Lower leg skin (tissue), 4 donors: ENCODE measurements at regions not wholly inside any gene's neighbourhood (a gene's known extent, or its start where the extent isn't known, plus 50 kb on each side); places are given as distances from the start of the nearest gene placed in this dataset.
"Not testable (repeated sequence)": the region's sequence is repeated elsewhere in the genome, so short reads cannot be mapped to it uniquely, and the experiment has no call there.

ENCODE experiments used
- DNase-seq, 2 donors: peaks; one replicate each; pipeline ENCODE4 v3.0.0-alpha.2; 2019; ENCODE audit warnings: low spot score in 2 of 2
- H3K4me3 ChIP-seq: fragments of 200-600 bp; sonication (generic); 2 replicates; pipeline ENCODE4 v1.5.1; 2017; ENCODE audit warnings: mild to moderate bottlenecking, low read depth; ENCODE audit not compliant: poor library complexity, severe bottlenecking
- POLR2A ChIP-seq, 2 donors: fragments of 450-650 bp; IDR thresholded peaks; one replicate each; pipeline ENCODE4 v1.6.1; 2016 to 2017; ENCODE audit warnings: antibody characterized with exemption in 2 of 2, mild to moderate bottlenecking in 1 of 2, moderate library complexity in 1 of 2
- WGBS, 2 donors: methylation state at CpG; one replicate each; pipeline ENCODE4 v1.1.5; 2018; 5-methylcytosine and 5-hydroxymethylcytosine counted together
- intact Hi-C: fragments of 100-400 bp; cut with DNase I; formaldehyde crosslinking; loops from one replicate; pipeline ENCODE4 v1.15.0; 2023; ENCODE audit warnings: low total_unique reads
- TF ChIP-seq, protein P1 (sequence below), 3 donors: fragments of 450-650 bp; IDR thresholded peaks; one replicate each; pipeline ENCODE4 v1.5.1; 2016; ENCODE audit warnings: antibody characterized with exemption in 3 of 3, mild to moderate bottlenecking in 3 of 3, moderate library complexity in 2 of 3

DNA sequence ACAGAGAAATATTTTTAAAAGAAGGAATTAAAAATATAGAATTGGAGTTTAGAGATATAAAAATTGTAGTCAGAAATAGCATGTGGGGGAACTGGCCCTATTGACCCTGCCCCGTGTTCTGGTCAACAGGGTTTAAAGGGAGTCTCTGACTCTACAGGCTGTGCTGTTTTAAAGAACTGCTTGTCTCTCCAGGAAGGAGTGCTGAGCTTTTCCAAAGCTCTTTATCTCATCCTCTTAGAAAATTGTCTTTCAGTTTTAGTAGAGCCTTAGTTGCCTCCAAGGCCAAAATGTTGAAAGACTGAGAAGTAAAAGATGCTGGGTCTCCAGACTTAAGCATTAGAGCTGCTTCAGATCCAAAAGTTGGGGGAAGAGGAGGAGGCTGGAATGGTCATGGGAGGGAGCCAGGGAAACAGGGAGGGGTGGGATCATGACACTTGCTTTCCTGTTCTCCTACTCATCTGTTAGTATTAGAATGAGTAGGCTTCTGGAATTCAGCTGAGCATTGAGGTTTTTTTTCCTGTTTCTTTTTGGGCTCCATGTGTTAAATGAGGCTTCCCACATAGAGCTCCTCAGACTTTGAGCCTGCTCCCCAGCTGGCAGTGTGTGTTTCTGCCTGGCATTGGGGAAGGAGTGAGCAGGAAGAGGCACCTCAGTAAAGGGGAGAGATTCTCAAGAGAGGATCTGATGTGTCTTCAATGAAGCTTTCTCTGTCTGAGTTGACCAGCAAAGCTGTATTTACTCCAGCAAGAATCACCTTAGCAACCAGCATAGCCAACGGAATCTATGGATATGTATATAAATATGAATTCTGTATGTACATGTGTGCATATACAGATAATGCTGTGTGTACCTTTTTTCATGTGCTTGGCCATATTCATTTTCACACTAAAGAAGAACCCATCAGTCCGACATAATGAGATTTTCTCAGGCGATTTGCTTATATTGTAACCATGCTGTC, 186.8 kb upstream of the FBXO11 start:
- intact Hi-C loops, result no loop called here
- H3K4me3 ChIP-seq, result no peak overlapping the region
- no peak for DNase-seq
- TF ChIP-seq, protein P1, sequence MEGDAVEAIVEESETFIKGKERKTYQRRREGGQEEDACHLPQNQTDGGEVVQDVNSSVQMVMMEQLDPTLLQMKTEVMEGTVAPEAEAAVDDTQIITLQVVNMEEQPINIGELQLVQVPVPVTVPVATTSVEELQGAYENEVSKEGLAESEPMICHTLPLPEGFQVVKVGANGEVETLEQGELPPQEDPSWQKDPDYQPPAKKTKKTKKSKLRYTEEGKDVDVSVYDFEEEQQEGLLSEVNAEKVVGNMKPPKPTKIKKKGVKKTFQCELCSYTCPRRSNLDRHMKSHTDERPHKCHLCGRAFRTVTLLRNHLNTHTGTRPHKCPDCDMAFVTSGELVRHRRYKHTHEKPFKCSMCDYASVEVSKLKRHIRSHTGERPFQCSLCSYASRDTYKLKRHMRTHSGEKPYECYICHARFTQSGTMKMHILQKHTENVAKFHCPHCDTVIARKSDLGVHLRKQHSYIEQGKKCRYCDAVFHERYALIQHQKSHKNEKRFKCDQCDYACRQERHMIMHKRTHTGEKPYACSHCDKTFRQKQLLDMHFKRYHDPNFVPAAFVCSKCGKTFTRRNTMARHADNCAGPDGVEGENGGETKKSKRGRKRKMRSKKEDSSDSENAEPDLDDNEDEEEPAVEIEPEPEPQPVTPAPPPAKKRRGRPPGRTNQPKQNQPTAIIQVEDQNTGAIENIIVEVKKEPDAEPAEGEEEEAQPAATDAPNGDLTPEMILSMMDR (IDR thresholded peaks at IDR 0.05), result no peak
- TF ChIP-seq POLR2A (IDR thresholded peaks at IDR 0.05), result no peak
- 89 to 93% methylated on average over 4 of the region's 4 CpGs for WGBS, 2 donors

- intact Hi-C loops, H3K4me3 ChIP-seq, DNase-seq: not testable (repeated sequence)
- WGBS, 2 donors, result 89 to 92% methylated on average over 1 of the region's 1 CpG
Observed at GRCh38 chr2:48096765-48097164, 190.5 kb upstream of the FBXO11 start.

- DNase-seq, result no peak
- 87 to 90% methylated on average over 1 of the region's 1 CpG for WGBS, 2 donors
- H3K4me3 ChIP-seq, result no peak overlapping the region
- intact Hi-C loops, result no loop called here
- TF ChIP-seq, protein P1 (IDR thresholded peaks at IDR 0.05), result no peak
- TF ChIP-seq POLR2A (IDR thresholded peaks at IDR 0.05), result no peak
Observed at GRCh38 chr2:48098539-48098938, 192.2 kb upstream of the FBXO11 start.

DNA sequence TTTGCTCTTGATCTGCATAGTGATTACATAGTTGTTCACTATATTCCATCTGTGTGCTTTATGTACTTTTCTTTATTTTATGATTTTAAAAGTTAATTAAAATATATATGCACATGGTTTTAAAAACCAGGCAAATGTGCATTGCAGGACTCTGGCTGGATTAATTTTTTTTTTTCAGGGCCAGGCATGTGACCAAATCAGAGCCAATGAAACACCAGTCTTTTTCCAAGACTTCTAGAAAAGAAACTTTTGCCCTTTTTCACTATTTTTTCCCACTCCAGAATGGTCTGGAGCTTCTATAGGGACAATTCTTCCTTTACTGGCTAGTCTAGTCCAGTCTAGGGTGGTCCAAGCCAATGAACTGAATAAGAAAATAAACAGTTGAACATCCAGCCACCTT, 198.1 kb upstream of the FBXO11 start:
- no peak for DNase-seq
- no peak for TF ChIP-seq POLR2A (IDR thresholded peaks at IDR 0.05)
- TF ChIP-seq, protein P1 (IDR thresholded peaks at IDR 0.05), result no peak
- intact Hi-C loops, result loop anchor here (5.0 kb wide), 1 partner anchor 237 kb away; no protein-coding TSS in a partner anchor
- no peak overlapping the region for H3K4me3 ChIP-seq

DNA sequence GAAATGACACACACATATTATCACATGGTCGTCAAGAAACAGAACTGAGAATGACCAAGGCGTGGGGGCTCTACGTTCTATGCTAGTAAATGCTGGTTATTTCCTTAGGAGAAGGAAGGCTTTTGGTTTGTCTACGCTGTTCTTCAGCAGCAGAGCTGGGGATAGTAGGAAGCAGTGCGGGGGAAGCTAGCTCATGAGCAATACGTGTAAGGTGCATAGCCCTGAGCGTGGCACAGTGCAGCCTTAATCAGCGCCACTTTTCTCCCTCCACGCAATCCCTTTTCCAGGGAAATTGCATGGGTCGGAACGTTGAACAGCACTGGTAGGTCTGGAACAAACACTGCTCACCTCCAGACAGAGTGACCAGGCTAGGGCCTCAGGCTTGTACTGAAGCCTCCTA, 199.6 kb upstream of the FBXO11 start:
- WGBS, 2 donors, result 78 to 82% methylated on average over 11 of the region's 11 CpGs
- intact Hi-C loops, result loop anchor here (5.0 kb wide), 1 partner anchor 249 kb away; no protein-coding TSS in a partner anchor
- TF ChIP-seq, protein P1 (IDR thresholded peaks at IDR 0.05), result no peak
- no peak for TF ChIP-seq POLR2A (IDR thresholded peaks at IDR 0.05)
- DNase-seq, result no peak
- no peak overlapping the region for H3K4me3 ChIP-seq

DNA sequence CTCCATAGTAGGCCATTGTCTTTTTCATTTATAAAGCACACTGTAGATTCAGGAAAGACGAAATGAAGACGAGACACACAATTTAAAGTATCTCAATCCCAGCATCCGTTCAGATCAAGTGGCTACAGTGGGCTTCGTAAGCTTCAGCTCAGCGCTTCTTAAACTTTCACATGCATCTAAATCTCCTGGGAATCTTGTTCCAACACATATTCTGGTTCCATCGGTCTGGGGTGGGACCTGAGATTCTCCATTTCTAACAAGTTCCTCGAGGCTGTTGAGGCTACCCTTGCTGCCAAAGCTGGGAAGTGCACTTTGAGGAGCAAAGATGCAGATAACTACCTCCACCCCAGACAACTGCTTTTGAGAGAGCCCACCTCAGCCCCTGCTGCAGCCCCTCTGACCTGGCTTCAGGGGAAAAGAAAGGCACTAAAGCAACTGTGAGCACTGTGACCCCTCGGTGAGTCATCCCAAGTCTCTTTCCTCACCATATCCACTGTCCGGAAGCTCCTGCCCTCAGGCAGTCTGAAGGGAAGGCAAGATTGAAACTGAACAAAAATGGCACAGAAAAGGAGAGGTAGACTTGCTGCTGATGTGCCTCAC, 201.1 kb upstream of the FBXO11 start:
- 34% methylated on average over 9 of the region's 9 CpGs for WGBS, 2 donors
- TF ChIP-seq POLR2A (IDR thresholded peaks at IDR 0.05), result no peak
- TF ChIP-seq, protein P1 (IDR thresholded peaks at IDR 0.05), result no peak
- intact Hi-C loops, result loop anchor here (5.0 kb wide), 1 partner anchor 250 kb away; no protein-coding TSS in a partner anchor
- no peak overlapping the region for H3K4me3 ChIP-seq
- no peak for DNase-seq
